Trophoblast cell (in vitro differentiated cells and primary cell): ENCODE measurements at regions not wholly inside any gene's neighbourhood (a gene's known extent, or its start where the extent isn't known, plus 50 kb on each side); places are given as distances from the start of the nearest gene placed in this dataset.
A peak's percentile ranks its signal among the peaks of the same experiment; 100 is the strongest.

Experiments
- DNase-seq, 2 donors: peaks; one replicate each; pipeline ENCODE4 v3.0.0-alpha.2; 2016
- H2AFZ ChIP-seq: 2 replicates; pipeline ENCODE4 v1.6.1; 2013; ENCODE audit warnings: low read length, moderate library complexity, mild to moderate bottlenecking; ENCODE audit not compliant: insufficient read depth, poor library complexity
- H2AK5ac ChIP-seq: 2 replicates; pipeline ENCODE4 v1.6.1; 2013; ENCODE audit warnings: mild to moderate bottlenecking, low read length
- H2BK120ac ChIP-seq: 2 replicates; pipeline ENCODE4 v1.6.1; 2013; ENCODE audit warnings: low read length, mild to moderate bottlenecking, moderate library complexity; ENCODE audit not compliant: insufficient read depth, poor library complexity
- H2BK12ac ChIP-seq: 2 replicates; pipeline ENCODE4 v1.6.1; 2013; ENCODE audit warnings: mild to moderate bottlenecking, low read length, moderate library complexity
- H2BK5ac ChIP-seq: 2 replicates; pipeline ENCODE4 v1.6.1; 2013; ENCODE audit warnings: low read length, low read depth, moderate library complexity, mild to moderate bottlenecking; ENCODE audit not compliant: poor library complexity
- H3K14ac ChIP-seq: 2 replicates; pipeline ENCODE4 v1.6.1; 2013; ENCODE audit warnings: mild to moderate bottlenecking, low read length
- H3K18ac ChIP-seq: 2 replicates; pipeline ENCODE4 v1.6.1; 2013; ENCODE audit warnings: mild to moderate bottlenecking, low read length
- H3K23ac ChIP-seq: 2 replicates; pipeline ENCODE4 v1.6.1; 2013; ENCODE audit warnings: low read length
- H3K27ac ChIP-seq: 2 replicates; pipeline ENCODE4 v1.5.1; 2013; ENCODE audit warnings: low read depth, mild to moderate bottlenecking, inconsistent platforms, low read length, moderate library complexity
- H3K27me3 ChIP-seq: 2 replicates; pipeline ENCODE4 v1.6.1; 2013; ENCODE audit warnings: inconsistent platforms, mild to moderate bottlenecking, low read length, moderate library complexity; ENCODE audit not compliant: insufficient read depth
- H3K36me3 ChIP-seq, 2 experiments: 1 replicate in 1 of 2; 2 replicates in 1 of 2; pipeline ENCODE4 v1.6.1; 2013; ENCODE audit warnings: low read length in 2 of 2, mild to moderate bottlenecking in 2 of 2, moderate library complexity in 1 of 2; ENCODE audit not compliant: insufficient read depth in 2 of 2, control insufficient read depth in 1 of 2
- H3K4ac ChIP-seq: 2 replicates; pipeline ENCODE4 v1.6.1; 2013; ENCODE audit warnings: low read depth, mild to moderate bottlenecking, low read length, moderate library complexity
- H3K4me1 ChIP-seq, 2 experiments: 1 replicate in 1 of 2; 2 replicates in 1 of 2; pipeline ENCODE4 v1.6.1; 2013; ENCODE audit warnings: low read length in 2 of 2, mild to moderate bottlenecking in 2 of 2, moderate library complexity in 1 of 2; ENCODE audit not compliant: insufficient read depth in 2 of 2, control insufficient read depth in 1 of 2
- H3K4me2 ChIP-seq: 2 replicates; pipeline ENCODE4 v1.6.1; 2013; ENCODE audit warnings: inconsistent platforms, mild to moderate bottlenecking, low read length, moderate library complexity
- H3K4me3 ChIP-seq: 2 replicates; pipeline ENCODE4 v1.5.1; 2013; ENCODE audit warnings: mild to moderate bottlenecking, low read depth, low read length, inconsistent platforms
- H3K79me1 ChIP-seq: one replicate; pipeline ENCODE4 v1.6.1; 2013; ENCODE audit warnings: low read length
- H3K79me2 ChIP-seq: 2 replicates; pipeline ENCODE4 v1.6.1; 2013; ENCODE audit warnings: low read length, mild to moderate bottlenecking; ENCODE audit not compliant: control insufficient read depth, insufficient read depth, poor library complexity
- H3K9ac ChIP-seq: 2 replicates; pipeline ENCODE4 v1.6.1; 2013; ENCODE audit warnings: mild to moderate bottlenecking, low read length
- H3K9me3 ChIP-seq: 2 replicates; pipeline ENCODE4 v1.6.1; 2013; ENCODE audit warnings: low read depth, mild to moderate bottlenecking, control low read depth, inconsistent platforms, low read length; ENCODE audit not compliant: insufficient read depth
- H4K12ac ChIP-seq: 2 replicates; pipeline ENCODE4 v1.6.1; 2013; ENCODE audit warnings: low read depth, mild to moderate bottlenecking, low read length, moderate library complexity
- H4K8ac ChIP-seq: 2 replicates; pipeline ENCODE4 v1.6.1; 2013; ENCODE audit warnings: low read depth, mild to moderate bottlenecking, low read length, moderate library complexity
- H4K91ac ChIP-seq: one replicate; pipeline ENCODE4 v1.6.1; 2013; ENCODE audit warnings: low read depth, mild to moderate bottlenecking, low read length, moderate library complexity
- WGBS: extraction: QIAGEN DNeasy Blood & Tissue Kit; methylation state at CpG from one replicate; pipeline ENCODE4 v1.1.7; 2013; ENCODE audit warnings: missing lambda C conversion rate; ENCODE audit not compliant: insufficient read length, insufficient coverage; ENCODE audit errors: extremely low coverage; 5-methylcytosine and 5-hydroxymethylcytosine counted together

GRCh38 chr2:103739921-103740320 is 978.1 kb downstream of the TMEM182 start:
- Histone ChIP-seq H3K27ac (no peak overlapping the region), H3K4me3 (no peak overlapping the region), H2BK120ac (no peak overlapping the region), H3K79me2 (no peaks in the 10 kb centered on the region), H3K18ac (no peak overlapping the region), H3K4me1 (no peaks in the 10 kb centered on the region), H2BK5ac (no peak overlapping the region), H3K9ac (no peak overlapping the region), H3K36me3 (no peaks in the 10 kb centered on the region), H2AFZ (no peak overlapping the region), H3K79me1 (no peaks in the 10 kb centered on the region), H2AK5ac (no peak overlapping the region), H4K12ac (no peak overlapping the region), H2BK12ac (no peak overlapping the region), H4K8ac (no peak overlapping the region), H4K91ac (no peak overlapping the region), H3K4ac (no peak overlapping the region), H3K14ac (no peak overlapping the region), H3K27me3 (no peaks in the 10 kb centered on the region), H3K4me2 (no peak overlapping the region), H3K23ac (no peak overlapping the region), H3K9me3 (no peaks in the 10 kb centered on the region)
- WGBS, result no CpG with 5 or more reads among the region's 1 CpG
- DNase-seq, result no peak

DNA sequence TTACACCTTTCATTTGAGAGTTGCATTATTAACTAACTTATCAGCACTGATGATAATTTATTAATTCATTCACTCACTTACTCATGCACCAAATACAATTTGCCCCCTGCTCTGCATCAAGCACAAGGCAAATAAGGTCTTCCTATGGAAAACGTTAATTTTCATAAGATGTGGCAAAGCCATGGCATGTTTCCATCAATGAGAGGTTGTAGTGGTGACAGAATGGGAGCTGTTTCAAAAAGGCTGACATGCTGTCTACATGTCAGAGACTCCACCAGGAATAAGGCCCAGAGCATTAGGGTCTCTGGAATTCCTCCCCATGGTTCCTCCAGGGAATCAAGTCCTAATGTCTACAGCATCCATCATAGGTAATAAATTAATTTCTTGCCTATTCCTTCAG is 978.8 kb downstream of the TMEM182 start:
- H3K9me3 ChIP-seq, result no peaks in the 10 kb centered on the region
- no peak overlapping the region for H3K9ac ChIP-seq
- H4K8ac ChIP-seq, result no peak overlapping the region
- H2AFZ ChIP-seq, result no peak overlapping the region
- no peaks in the 10 kb centered on the region for H3K79me2 ChIP-seq
- H4K12ac ChIP-seq, result no peak overlapping the region
- no peak overlapping the region for H3K4me3 ChIP-seq
- no peaks in the 10 kb centered on the region for H3K27me3 ChIP-seq
- no peak overlapping the region for H3K27ac ChIP-seq
- DNase-seq, result no peak
- H3K14ac ChIP-seq, result no peak overlapping the region
- no peaks in the 10 kb centered on the region for H3K36me3 ChIP-seq
- no peak overlapping the region for H2BK120ac ChIP-seq
- no peak overlapping the region for H3K4me2 ChIP-seq
- no peak overlapping the region for H3K18ac ChIP-seq
- no CpG with 5 or more reads among the region's 1 CpG for WGBS
- no peaks in the 10 kb centered on the region for H3K4me1 ChIP-seq
- no peak overlapping the region for H3K4ac ChIP-seq
- H3K79me1 ChIP-seq, result no peaks in the 10 kb centered on the region
- H2BK5ac ChIP-seq, result no peak overlapping the region
- H3K23ac ChIP-seq, result no peak overlapping the region
- no peak overlapping the region for H2BK12ac ChIP-seq
- no peak overlapping the region for H2AK5ac ChIP-seq
- H4K91ac ChIP-seq, result no peak overlapping the region

DNA sequence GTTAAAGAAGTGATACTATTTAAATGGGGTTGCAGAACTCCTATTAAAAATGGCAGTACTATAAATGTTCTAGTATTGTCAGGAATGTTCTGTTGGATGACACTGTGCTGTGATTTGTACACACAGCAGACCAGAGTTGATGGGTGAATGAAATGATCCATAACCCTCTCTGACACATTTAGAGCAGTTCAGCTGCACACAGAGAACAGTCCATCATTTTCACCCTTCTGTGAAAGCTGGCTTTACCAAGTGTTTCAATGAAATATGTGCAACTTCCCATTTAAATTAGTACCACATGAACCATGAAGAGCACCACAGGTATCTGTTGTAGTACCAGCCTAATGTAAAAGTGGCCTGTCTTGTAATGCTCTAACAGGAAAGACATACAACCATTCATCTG is 981.4 kb downstream of the TMEM182 start:
- Histone ChIP-seq H3K4me1 (no peaks in the 10 kb centered on the region), H3K27ac (no peak overlapping the region), H4K91ac (no peak overlapping the region), H2BK12ac (no peak overlapping the region), H4K12ac (no peak overlapping the region), H3K4me3 (no peak overlapping the region), H2BK120ac (no peak overlapping the region), H2AFZ (no peak overlapping the region), H3K79me2 (no peaks in the 10 kb centered on the region), H3K27me3 (no peaks in the 10 kb centered on the region), H2BK5ac (no peak overlapping the region), H3K14ac (no peak overlapping the region), H3K9me3 (no peaks in the 10 kb centered on the region), H3K23ac (no peak overlapping the region), H3K36me3 (no peaks in the 10 kb centered on the region), H3K4me2 (no peak overlapping the region), H4K8ac (no peak overlapping the region), H3K18ac (no peak overlapping the region), H2AK5ac (no peak overlapping the region), H3K79me1 (no peaks in the 10 kb centered on the region), H3K4ac (no peak overlapping the region), H3K9ac (no peak overlapping the region)
- DNase-seq, result no peak

DNA sequence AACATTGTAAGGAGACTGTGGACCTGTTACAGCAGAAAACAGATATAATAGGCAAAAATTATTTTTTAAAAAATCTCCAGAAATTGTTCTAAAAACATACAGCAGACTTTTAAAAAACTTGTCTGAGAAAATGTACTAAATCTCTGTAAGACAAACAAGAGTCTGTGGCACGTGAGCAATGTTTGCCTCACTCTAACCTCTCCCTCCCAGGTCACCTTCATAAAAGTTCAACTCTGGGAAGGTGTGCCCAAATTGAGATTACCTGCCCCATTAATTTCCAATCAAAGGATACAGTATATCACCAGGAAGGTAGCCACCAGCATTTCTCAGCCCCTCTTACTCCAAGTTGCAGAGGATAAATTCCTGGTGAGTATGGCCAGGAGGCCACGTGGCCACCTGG is 992.7 kb downstream of the TMEM182 start:
- no peak overlapping the region for H3K14ac ChIP-seq
- H4K91ac ChIP-seq, result no peak overlapping the region
- no peak overlapping the region for H2BK12ac ChIP-seq
- H3K27me3 ChIP-seq, result no peaks in the 10 kb centered on the region
- H3K79me2 ChIP-seq, result no peaks in the 10 kb centered on the region
- H2AK5ac ChIP-seq, result no peak overlapping the region
- H3K79me1 ChIP-seq, result no peaks in the 10 kb centered on the region
- no peak overlapping the region for H4K12ac ChIP-seq
- H2BK120ac ChIP-seq, result no peak overlapping the region
- no peak overlapping the region for H3K9ac ChIP-seq
- no peak overlapping the region for H3K27ac ChIP-seq
- no peaks in the 10 kb centered on the region for H3K9me3 ChIP-seq
- H3K18ac ChIP-seq, result no peak overlapping the region
- no peaks in the 10 kb centered on the region for H3K4me1 ChIP-seq
- no peak for DNase-seq
- no peak overlapping the region for H3K4me3 ChIP-seq
- no peak overlapping the region for H3K4ac ChIP-seq
- H3K4me2 ChIP-seq, result no peak overlapping the region
- no peak overlapping the region for H2AFZ ChIP-seq
- no peak overlapping the region for H3K23ac ChIP-seq
- no peak overlapping the region for H4K8ac ChIP-seq
- WGBS, result no CpG with 5 or more reads among the region's 2 CpGs
- no peak overlapping the region for H2BK5ac ChIP-seq
- H3K36me3 ChIP-seq, result no peaks in the 10 kb centered on the region

GRCh38 chr2:103773884-103774283 is 1012.1 kb downstream of the TMEM182 start:
- Histone ChIP-seq H2BK12ac (no peak overlapping the region), H3K23ac (no peak overlapping the region), H3K27me3 (no peaks in the 10 kb centered on the region), H4K8ac (no peak overlapping the region), H3K79me2 (no peaks in the 10 kb centered on the region), H3K4me2 (no peak overlapping the region), H4K91ac (no peak overlapping the region), H3K4me1 (no peaks in the 10 kb centered on the region), H3K4ac (no peak overlapping the region), H2AK5ac (no peak overlapping the region), H3K14ac (no peak overlapping the region), H3K27ac (no peak overlapping the region), H3K79me1 (no peaks in the 10 kb centered on the region), H2BK5ac (no peak overlapping the region), H3K4me3 (no peak overlapping the region), H3K18ac (no peak overlapping the region), H3K36me3 (no peaks in the 10 kb centered on the region), H2BK120ac (no peak overlapping the region), H4K12ac (no peak overlapping the region), H3K9ac (no peak overlapping the region), H2AFZ (no peak overlapping the region), H3K9me3 (no peaks in the 10 kb centered on the region)
- WGBS, result no CpG with 5 or more reads among the region's 4 CpGs
- peak in 1 of 2 donors; percentile 3 for DNase-seq
